HG02642 (cell line): ENCODE measurements at regions not wholly inside any gene's neighbourhood (a gene's known extent, or its start where the extent isn't known, plus 50 kb on each side); places are given as distances from the start of the nearest gene placed in this dataset.
A peak's percentile ranks its signal among the peaks of the same experiment; 100 is the strongest.
"Not testable (repeated sequence)": the region's sequence is repeated elsewhere in the genome, so short reads cannot be mapped to it uniquely, and the experiment has no call there.

ENCODE experiments used
- ATAC-seq: cut with Tn5 transposase; IDR thresholded peaks from one replicate; pipeline ENCODE4 v1.9.1; 2021; ENCODE audit warnings: mild to moderate bottlenecking; ENCODE audit not compliant: unreplicated experiment, poor library complexity

DNA sequence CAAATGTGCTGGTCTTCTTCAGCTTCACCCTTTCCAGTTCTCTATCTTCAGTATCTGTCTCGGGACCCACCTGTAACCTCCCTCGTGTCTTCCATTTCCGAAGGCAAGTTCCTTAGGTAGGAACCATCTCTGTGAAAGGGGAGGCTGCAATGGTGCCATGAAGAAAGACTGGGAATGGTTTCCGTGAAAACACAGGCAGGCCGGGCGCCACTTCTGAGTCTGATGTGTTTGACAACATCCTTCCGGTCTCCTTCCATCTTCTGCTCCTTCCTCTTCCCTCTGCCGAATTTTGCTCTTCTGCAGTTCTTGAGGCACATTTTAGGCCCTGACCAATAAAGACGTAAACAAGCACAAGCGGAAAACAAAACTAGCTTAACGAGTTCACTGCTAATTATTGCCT lies 328.0 kb downstream of the THBS2 start:
- ATAC-seq = no peak

GRCh38 chr6:168923171-168923570 lies 330.5 kb downstream of the THBS2 start:
- ATAC-seq = no peak

DNA sequence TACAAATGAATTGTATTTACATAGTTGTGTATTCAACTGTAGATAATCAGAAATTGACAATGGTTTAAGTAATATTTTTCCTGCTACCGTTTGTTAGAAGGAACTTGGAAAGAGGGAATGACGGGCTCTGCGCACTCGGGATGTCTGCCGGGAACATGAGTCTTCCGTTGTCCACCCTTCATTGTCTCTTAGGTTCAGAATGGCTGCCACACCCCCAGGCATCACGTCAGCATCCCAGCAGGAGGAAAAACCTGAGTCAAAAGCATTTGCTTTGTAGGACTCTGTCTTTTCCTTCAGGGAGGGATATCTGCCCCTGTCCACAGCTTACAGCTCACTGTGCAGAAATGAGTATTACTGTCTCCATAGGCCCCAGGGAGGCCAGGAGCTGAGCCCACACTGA lies 331.2 kb downstream of the THBS2 start:
- no peak for ATAC-seq

- ATAC-seq = no peak
Observed at GRCh38 chr6:168920289-168920688, 333.4 kb downstream of the THBS2 start.

GRCh38 chr6:168919470-168920179 lies 334.0 kb downstream of the THBS2 start:
- no peak for ATAC-seq

DNA sequence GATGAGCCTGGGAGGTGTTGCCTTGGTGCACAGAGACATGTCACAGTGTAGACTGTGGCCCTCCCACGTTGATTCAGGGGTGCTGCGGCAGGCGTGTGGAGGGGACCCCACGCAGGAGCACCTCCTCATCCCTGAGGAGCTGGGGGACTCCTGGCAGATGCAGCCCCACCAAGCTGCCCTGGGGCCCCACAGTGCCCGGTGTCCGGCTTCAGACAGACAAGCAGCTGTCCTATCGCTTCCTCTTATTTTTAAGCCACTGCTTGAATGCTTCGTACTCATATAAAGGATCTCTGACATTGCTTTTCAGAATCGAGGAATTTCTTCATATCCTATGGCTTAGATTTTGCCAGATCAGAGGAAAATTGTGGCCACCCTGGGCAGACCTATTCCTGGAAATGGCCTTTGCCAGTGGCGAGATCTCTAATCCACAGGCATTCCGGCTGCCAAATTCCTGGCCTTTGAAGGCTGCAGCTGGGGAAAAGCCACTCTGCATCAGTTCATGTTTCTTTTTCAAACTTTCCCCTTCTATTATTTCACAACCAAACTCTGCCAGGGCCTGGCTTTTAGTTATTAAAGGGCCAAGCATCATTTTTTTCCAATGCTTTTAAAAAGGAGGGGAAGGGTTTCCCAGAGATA lies 337.0 kb downstream of the THBS2 start:
- no peak for ATAC-seq

GRCh38 chr6:168915855-168916254 lies 337.8 kb downstream of the THBS2 start:
- no peak for ATAC-seq

DNA sequence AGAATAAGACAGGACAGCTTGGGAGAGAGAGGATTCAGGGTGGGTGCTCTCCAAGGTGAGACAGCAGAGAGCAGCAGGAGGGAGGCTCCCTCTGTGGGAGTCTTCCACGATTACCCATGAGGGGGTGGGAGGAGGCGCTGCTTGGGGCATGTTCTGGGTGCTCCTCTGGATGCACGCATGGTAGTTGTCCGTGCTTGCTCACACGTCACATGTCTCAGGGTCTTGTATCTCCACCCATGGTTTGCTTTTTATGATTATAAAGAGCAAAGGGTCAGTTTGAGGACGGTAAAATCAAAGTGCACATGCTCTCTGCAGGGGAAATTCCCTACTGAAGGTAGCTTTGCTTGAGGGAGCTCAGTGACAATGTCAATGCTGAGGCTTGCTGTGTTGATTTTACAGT lies 338.4 kb downstream of the THBS2 start:
- ATAC-seq = no peak

DNA sequence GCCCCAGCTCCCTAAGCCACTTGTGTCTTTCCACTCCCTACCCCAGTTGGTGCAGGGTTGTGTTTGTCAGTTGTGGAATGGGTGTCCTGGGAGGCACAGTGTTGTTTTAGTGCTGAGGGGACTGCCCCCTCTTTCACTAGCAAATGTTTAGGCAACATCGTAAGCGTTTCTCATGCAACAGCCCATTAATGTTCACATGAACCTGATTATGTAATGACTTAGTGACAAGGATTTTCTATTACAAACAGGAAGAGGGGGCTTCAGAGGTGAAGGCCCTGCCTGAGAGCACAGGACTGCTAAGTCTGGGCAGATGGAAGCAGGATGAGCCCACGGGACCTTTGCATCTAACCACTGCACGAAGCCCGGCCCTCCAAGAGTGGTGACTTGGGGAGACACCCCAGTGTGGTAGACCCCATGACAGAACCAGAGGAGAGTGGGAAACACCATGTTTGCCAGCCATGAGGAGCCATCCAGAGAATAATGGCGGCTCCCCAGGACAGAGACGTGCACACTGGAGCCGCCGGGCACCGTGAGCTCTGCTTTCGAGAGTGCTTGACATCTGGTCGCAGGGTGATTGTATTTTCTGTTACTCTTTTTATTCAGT lies 339.7 kb downstream of the THBS2 start:
- no peak for ATAC-seq

DNA sequence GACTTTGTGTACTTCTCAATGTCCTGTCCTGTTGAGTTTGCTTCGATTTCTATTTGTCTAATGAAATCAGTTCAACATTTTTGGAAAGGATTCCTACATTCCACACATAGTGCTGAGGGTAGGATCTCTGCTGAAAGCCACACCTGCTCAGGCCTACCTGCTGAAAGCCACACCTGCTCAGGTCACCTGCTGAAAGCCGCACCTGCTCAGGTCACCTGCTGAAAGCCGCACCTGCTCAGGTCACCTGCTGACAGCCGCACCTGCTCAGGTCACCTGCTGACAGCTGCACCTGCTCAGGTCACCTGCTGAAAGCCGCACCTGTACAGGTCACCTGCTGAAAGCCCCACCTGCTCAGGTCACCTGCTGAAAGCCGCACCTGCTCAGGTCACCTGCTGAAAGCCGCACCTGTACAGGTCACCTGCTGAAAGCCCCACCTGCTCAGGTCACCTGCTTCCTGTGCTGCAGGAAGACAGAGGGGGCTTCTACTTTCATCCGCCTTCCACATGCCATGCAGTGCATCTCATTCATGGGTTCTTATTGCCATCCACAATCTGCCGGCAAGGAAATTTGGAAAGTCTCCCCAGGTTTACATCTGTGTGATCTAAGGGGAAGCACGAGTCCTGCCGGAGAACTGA lies 340.3 kb downstream of the THBS2 start:
- not testable (repeated sequence) for ATAC-seq

DNA sequence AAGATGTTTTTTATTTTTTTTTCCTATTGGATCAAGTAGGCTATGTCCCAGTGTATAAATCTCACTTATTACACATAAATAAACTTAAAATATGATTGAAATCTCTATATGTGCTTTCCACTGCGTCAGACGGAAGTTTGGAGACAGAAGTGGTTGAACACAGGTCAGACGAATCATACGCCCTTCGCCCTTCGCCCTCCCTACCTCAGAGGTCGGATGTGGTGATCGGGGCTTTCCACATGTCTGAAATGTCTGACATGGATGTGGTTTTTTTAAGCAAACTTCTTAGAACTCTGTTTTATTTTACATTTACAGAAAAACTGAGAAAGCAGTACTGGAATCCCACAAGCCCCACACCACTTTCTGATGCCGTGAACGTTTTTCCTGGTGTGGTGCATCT lies 344.4 kb downstream of the THBS2 start:
- no peak for ATAC-seq

- no peak for ATAC-seq
Observed at GRCh38 chr6:168908887-168909286, 344.8 kb downstream of the THBS2 start.

DNA sequence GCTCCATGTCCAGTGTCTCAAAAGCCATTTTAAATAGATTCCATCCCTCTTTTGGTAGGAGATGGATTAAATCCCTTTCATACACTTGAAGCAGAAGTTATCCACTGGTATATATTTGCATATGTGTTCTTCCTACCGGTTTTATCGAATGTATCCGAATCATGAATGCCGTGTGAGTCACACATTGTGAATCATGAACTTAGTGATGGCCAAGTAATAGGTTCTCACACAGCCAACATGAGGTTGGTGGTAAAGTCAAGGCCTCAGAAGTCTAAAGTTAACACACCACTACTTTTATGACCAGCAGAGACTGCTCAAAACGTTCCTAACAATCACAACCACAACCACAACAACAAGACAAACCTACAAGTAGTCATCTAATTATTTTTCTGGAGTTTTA lies 345.5 kb downstream of the THBS2 start:
- no peak for ATAC-seq

DNA sequence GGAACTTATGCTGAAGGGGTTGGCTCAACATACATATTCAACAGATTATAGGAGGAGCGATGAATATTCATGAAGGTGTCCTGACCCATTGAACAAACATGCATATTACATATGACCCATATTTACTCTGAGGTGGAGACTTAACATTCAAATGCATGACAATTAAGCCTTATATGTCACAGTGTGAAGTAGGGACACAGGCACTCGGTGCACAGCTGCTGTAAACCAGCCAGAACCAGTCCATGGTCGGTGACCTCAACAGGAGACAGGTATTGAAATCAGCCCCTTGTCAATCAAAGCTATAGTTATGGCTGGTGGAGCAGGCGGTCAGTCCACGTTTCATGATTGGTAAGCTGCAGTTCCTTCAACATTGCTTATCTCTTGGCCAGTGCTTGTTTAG lies 347.3 kb downstream of the THBS2 start:
- ATAC-seq = no peak

GRCh38 chr6:168905451-168906090 lies 348.1 kb downstream of the THBS2 start:
- no peak for ATAC-seq

DNA sequence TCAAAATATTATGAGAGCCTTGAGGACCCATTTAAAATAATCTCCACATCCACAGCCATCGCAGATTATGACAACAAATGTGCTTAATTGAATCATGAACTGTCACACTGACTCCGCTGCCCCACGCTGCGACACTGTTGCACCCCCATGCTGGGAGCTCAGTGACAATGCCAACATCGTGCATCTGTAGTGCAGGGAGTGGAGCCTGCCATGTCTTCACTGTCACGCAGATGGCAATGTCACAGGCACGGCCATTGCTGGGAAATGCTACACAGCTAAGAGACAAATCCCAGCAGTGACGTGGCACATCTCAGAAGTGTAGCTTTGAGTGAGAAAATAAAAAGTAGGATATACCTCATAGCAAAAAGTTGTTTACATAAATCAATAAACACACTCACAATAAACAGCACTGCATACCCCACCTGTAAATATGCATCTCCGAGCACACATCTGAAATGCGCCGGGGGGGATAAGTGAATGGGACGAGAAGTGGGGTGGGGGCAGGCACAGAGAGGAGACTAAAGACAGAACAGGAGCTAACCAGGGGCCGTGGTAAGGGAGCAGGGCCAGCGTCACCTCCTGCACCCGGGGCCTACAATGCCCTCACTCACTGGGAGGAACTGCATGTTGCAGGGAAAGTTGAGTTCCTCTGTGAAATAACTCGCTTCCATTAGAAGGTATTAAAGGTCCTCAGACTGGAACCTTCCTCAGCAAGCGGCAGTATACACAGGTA lies 349.9 kb downstream of the THBS2 start:
- ATAC-seq = no peak

- ATAC-seq = no peak
Observed at GRCh38 chr6:168902075-168902474, 351.6 kb downstream of the THBS2 start.

GRCh38 chr6:168901076-168901475 lies 352.6 kb downstream of the THBS2 start:
- no peak for ATAC-seq

GRCh38 chr6:168896321-168896720 lies 357.3 kb downstream of the THBS2 start:
- no peak for ATAC-seq

GRCh38 chr6:168895102-168895812 lies 358.4 kb downstream of the THBS2 start:
- peak; percentile 97 for ATAC-seq
